HS-5 (cell line): ENCODE measurements at regions not wholly inside any gene's neighbourhood (a gene's known extent, or its start where the extent isn't known, plus 50 kb on each side); places are given as distances from the start of the nearest gene placed in this dataset.

ENCODE experiments used
- DNase-seq: peaks from one replicate; pipeline ENCODE4 v3.0.0-alpha.2; 2012; ENCODE audit warnings: low read depth

DNA sequence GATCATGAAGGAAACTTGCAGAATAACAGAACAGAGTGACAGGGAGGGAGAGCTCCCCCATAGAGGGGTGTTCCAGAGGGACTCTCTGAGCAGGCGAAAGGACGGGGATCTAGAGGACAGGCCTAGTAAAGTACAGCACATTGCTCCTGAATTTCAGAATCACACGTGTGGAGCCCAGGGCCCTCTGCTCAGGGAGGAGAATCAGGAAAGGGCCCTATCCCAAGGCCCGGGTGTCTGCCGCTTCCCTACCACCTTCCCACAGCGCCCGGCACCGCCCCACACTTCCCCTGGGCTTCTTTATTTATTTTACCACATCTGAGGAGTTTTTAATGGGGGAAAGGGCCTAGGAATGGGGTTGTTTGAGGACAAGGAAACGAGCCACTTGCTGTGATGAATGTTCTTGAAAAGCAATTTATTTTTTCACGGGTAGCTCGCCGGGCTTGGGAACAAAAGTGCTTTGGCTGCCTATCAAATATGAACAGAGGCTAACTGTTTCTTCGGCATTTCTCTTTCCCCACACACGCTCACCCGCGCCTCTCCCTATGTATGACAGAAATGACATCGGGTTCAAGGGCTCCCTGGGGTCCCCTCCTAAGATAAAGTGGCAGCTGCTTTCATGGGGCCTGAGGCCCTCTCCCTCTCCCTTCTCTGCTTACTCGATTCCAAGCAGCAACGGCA lies 79.3 kb upstream of the GLI2 start:
- DNase-seq: no peak

DNA sequence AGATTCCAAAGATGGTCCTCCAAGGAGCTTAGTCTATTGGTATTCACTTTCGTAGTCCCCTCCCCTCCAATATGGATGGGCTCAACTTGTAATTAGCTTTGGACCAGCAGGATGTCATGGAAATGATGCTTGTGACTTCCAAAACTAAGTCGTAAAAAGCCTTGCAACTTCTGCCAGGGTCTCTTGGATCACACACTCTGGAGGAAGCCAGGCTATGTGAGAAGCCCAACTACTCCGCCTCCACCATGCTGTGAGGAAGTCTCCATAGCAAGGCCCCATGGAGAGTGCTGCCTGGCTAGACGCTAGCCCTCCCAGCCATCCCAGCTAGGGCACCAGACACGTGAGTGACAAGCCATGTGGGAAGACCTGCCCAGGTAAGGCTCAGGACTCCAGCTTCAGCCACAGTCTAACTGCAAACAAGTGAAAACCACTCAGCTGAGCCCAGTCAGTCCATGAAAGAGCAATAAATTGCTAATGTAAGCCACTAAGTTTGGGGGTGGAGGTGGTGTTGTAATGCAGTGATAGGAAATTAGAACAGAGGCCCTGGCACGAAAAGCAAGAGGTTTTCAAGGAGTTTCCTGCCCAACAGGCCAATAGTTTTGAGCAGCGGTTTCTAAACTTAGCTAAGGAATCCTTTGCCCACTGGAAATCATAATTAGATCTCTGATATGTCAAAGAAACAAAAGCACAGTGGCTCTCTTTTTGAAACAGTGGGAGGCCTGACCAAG lies 77.5 kb upstream of the GLI2 start:
- no peak for DNase-seq

DNA sequence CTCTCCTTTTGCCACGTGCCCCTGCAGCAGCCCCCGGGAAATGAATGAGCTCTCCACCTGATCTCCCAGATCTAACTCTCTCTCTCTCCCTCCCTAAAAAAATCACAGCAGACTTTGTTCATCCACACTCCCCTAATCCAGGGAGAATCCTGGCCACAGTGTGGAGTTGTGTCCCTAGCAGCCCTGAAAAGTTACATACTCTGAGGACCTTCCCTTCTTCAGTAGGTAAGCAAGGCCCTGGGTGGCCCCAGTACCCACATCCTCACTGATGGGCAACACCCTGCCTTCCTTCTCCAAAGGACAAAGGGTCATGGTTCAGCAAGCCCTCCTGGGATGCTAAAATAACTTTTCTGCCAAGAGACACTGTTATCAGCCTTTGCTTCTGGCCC lies 76.9 kb upstream of the GLI2 start:
- no peak for DNase-seq

DNA sequence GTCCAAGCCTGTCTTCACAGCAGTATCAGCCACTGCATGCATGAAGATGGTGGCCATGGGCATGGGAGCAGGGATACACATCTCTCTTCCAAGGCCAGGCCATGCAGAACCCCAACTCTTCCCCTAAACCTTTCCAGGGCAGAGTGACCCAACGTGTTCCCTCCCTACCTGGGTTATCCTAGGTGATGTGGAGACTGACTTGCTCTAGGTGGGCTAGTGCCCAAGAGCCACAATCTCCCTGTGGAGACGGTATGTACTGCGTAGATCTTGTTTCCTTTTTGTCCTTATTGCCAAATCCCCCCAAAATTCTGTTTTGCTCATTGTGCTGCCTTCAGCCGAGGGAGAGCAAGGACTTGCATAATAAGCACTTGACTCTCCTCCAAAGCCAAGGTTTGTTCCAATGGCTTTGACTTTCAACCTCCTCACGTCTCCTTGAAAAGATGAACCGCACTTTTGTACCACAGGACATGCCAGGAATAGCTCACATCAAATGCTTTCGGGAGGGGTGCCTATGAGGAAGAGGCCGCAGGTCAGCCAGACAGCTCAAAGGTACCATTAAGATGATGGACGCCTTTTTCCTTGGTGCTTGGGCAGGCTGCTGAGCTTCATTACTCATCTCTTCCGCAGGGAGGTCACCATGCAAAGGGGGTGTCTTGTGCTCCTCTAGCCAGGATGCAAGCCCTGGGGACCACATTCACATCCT lies 76.2 kb upstream of the GLI2 start:
- no peak for DNase-seq

DNA sequence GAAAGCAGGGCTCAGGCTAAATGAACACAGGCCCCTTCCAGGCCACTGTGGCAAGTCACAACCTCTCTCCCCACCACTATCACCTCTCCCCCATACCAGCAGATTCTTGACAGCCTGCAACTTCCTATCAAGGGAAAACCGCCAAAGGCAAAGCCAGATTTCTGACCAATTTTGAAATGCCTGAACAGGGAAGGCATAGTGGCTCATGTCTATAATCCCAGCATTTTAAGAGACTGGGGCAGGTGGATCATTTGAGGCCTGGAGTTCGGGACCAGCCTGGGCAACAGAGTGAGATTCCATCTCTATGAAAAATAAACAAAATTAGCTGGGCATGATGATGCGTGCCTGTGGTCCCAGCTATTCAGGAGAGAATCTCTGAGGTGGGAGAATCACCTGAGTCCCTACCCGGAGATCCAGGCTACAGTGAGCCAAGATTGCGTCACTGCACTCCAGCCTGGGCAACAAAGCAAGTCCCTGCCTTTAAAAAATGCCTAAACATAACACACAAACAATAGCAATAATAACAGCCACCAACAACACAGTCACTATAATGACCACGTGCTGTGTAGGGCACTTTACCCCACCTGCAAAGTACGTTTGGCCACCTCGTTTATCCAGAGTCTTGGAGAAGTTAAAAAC lies 75.5 kb upstream of the GLI2 start:
- DNase-seq: no peak

DNA sequence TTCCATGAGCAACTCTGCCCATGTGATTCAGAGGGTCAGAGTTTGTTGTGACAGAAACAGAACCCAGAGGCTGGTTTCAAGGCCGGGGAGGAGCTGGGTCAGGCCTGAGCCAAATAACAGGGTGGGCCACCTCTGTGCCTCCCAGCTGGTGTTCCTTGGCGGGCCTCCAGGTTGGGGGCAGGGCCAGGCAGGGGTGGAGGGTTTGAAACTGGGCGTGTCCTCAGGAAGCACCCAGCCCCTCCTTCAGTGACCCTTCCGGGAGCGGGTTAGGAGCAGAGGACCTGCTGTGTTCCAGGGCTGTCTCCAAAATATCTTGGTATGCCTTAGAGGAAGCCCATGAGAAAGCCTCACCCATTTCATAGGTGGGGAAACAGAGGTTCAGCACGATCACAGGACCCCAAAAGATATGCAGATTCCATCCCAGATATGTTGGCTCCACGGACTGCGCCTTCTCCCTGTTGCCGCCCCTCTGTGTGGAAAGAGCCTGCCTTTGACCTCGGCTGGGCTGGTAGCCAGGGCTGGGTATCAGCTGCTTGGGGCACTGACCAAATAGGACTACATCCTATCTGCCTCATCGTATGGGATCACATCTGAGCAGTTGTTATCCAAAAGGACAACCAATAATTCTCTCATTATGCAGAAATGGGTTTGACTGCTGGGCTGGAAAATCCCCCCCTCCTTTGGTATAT lies 74.8 kb upstream of the GLI2 start:
- DNase-seq: no peak

DNA sequence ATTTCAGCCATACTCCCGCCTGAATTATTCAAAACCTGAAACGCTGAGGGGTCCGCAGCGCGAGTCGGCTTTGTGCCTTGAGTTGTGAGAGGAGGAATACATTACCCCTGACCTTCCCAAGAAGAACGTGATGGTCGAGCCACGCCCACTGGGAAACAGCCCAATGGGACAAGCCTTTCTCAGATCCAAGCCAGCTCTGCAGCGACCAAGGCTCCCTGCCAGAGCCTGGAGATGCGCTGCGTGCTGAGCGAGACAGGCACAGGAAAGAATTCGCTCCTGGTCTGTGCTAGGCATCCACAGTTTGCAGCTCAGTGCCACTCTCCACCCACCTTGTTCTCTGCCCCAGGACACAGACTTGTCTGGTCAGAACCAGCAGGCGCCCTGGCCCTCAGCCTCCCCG lies 74.1 kb upstream of the GLI2 start:
- DNase-seq: no peak

DNA sequence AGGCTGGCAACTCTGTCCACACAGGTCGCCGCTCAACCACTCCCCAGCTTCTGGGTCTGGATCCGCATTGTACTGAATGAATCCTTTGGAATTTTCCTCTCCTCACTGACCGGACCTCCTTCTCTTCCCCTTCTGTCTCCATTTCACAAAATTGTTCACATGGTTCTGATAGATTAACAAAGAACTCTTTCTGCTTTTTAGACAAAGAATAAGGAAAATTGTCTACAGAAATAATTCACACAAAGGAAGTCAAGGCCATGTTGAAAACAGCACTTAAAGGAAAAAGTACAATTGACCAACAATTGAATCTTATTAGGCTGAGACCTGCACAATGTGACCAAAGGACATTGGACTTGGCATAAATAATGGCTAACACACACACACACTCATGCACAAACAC lies 73.6 kb upstream of the GLI2 start:
- DNase-seq: no peak

DNA sequence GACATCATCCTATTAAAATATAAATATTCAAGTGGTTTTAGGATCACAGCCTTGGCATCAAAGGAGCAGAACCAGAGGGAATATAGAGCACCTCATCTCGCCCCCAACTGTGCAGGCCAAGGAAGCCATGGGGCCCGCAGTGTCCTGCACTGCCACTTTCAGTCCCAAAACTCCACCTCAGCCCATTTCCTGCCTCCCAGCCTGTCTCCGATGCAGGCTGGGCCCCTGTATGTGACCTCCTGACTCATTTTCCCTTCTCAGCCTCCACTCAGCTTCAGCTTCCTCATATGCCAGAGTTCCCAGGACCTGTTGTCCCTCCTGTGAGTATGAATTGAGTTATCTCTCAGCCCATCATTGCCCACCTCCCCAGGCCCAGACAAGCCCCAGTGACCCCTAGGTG lies 72.9 kb upstream of the GLI2 start:
- no peak for DNase-seq

DNA sequence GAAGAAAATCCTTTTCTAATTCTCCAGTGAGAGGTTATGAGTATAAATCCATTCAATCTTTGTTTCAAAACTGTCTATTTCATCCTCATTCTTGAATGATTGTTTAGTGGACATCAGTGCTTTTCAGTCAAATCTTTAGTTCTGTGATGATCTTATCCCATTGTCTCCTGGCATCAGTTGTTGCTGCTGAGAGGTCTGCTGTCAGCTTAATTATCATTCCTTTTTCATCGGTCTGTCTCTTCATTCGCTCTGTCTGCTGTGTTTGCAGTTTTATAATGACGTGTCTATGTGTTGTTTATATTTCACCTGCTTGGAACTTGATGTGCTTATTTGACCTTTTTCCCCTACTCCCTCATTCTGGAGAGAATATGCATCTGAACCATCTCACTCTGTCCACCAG lies 69.2 kb upstream of the GLI2 start:
- DNase-seq: no peak

DNA sequence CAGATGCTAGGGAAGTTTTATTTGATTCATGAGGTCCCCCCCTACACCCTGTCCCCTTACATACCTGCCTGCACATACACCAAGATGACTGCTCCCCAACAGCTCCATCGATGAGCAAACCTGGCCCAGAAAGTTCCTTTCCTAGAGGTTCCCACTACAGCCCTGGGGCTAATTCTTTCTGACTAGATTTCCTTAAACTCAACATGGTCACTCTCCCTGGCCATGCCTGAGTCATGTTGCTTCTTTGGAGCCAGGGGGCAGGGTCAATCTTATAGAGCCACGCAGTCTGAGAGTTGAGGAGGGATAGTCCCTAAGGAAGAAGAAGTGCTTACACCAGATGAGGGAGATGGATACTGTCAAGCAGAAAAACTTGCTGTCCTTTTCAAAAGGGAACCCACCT lies 67.7 kb upstream of the GLI2 start:
- no peak for DNase-seq

DNA sequence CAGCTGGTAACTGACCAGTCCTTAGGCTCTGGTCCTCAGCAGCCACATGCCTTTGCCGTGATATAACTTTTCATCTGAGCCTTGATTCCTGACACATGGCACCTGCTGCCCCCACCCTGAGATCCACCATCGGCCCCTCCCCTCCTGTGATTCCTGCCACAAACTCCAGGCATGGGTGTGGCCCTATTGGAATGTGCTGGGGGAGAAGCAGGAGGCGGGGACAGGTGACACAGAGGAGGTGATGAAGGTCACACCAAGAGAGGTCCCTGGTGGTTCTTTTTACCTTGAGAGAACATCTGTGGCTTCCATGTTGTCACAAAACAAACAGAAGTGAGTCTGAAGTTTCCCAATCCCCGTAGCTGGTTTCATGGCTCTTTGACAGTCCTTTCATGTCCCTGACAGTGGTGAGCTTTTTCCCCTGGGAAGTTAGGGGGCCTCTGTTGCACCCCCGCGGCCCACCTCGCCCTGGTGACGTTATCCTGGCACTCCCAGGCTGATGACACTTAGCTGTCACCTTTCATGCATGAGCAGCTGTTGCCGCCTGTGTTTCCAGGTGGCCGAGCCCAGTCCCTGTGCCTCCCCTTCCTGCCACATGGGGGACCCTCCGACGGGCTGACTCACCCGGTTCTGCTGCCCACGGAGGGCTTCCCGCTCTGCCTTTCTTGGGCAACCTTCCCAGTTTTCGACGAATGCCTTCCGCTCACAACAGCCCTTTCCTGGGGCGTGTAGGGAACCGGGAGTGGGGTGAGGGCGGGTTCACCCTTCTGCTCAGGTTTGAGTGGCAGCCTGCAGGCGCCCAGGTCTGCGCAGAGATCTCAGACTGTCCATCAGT lies 66.3 kb upstream of the GLI2 start:
- no peak for DNase-seq

DNA sequence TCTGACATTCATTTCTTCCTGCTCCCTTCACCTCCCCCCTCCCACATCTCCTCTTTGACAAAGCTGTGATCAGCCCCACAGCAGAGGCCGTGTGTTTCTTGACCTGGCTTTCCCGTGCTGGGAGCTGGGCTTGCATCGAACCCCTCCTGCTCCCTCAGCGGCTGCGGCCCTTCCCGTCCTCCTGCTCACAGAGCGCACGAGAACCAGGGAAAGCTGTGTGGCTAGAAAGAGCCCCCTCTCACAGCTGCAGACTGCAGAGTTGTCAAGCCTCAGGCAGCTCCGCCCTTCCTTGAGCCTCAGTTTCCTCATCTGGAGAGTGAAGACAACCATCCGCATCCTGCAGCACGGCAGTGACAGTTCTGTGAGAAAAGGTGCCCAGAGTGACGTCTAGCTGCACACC lies 65.7 kb upstream of the GLI2 start:
- DNase-seq: no peak

DNA sequence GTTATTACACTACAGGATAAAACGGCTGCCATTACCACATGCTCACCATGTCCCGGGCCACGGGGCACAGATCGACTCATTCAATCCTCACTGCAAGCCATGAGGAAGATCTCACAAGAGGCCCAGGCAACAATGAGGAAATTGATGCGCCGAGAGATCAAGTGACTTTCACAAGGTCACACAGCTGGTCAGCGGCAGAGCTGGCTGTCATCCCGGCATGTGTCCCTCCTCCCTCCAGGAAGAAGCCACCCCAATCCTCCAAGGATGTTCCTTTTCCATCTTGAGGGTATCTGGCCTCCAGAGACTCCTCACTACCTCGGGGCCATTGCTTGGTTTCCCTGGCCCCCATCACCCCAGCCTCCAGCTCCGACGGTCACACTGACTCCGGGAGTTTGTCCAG lies 65.3 kb upstream of the GLI2 start:
- no peak for DNase-seq

DNA sequence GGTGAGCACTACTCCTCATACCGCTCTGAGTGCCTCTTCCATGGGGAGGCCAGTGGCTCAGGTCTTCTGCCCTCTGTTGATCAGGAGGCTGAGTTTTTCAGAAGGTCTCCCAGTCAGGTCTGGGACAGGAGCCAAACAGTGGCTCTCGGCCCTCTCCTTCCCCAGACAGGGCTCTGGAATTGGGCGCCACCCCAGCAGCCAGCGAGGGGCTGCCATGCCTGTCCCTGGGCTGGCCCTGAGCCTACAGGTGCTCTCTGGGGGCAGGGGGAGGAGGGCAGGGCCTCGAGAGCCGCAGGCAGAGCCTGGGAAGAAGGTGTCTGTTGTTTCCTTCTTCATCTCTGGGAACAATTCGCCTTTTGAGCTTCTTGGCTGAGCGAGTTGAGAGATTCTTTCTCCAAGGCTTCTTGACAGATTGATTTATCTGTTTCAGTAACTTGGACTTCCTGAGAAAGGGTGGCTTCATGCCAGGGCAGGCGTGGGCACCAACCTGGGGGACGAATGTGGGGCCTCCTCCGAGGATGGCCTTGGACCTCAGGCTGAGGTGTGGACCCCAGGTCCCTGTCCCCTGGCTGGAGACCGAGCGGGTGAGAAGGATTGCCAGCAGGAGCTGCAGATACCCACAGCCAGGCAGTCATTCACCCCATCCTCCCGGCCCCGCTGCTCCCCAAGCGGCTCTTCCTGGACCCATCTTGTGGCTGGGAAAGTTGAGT lies 64.7 kb upstream of the GLI2 start:
- DNase-seq: no peak

DNA sequence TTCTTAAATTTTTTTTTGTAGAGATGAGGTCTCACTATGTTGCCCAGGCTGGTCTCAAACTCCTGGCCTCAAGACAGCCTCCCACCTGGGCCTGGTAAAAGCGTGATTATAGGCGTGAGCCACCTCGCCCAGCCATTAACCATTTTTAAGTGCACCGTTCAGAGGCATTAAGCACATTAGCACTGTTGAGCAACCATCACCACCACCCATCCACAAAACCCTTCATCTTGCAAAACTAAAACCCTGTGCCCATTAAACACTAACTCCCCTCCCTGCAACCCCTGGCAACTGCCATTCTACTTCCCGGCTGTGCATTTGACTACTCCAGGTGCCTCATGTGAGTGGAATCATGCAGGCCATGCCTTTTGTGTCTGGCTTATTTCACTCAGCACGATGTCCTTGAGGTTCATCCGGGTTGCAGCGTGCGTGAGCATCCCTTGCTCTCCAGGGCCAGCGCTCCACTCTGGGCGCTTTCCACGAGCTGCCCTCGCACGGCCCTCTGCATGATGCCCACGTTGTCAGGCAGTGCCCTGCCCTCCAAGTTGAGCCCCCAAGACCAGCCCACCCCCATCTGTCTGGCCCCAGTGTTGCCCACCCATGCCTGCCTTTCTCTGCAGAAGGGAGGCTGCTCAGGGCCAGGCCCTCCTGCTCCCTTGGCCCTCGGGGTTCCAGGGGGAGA lies 63.0 kb upstream of the GLI2 start:
- no peak for DNase-seq

DNA sequence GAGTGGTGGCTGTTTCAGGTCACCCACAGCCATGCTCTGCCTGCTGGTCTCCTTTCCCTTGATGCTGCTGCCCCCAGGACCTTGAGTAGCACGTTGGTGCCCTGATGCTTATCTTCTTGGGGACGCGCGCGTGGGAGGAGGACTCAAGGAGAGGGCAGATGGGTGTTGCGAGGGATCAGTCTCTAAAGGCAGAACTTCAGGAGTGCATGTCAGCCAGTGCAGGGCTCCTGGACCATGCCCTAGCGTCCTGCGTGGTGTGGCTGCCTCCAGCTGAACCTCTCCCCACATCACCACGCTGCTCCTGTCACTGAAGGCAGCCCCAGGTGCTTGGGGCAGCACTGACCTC lies 62.5 kb upstream of the GLI2 start:
- no peak for DNase-seq

DNA sequence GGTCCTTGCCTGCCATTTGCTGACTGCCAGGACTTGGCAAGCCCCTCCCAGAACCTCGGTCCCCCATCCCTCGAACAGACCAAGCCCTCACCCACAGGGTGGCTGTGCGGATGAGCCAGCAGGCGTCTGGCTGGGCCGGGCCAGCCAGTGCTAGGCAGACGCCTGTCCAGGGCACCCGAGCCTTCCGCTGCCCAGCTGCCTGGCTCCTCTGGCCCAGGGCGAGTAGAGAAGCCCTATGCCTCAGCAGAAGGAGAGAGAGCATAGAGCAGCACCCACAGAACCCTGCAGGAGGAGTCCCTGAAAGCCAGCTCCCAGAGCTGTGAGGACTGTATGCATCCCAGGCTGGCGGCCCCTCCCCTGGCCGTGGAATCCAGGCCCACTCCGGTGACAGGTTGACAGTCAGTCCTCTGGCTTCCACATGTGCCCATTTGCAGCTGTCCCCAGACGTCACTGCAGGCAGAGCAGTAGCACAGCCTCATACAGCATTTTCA lies 62.1 kb upstream of the GLI2 start:
- no peak for DNase-seq

DNA sequence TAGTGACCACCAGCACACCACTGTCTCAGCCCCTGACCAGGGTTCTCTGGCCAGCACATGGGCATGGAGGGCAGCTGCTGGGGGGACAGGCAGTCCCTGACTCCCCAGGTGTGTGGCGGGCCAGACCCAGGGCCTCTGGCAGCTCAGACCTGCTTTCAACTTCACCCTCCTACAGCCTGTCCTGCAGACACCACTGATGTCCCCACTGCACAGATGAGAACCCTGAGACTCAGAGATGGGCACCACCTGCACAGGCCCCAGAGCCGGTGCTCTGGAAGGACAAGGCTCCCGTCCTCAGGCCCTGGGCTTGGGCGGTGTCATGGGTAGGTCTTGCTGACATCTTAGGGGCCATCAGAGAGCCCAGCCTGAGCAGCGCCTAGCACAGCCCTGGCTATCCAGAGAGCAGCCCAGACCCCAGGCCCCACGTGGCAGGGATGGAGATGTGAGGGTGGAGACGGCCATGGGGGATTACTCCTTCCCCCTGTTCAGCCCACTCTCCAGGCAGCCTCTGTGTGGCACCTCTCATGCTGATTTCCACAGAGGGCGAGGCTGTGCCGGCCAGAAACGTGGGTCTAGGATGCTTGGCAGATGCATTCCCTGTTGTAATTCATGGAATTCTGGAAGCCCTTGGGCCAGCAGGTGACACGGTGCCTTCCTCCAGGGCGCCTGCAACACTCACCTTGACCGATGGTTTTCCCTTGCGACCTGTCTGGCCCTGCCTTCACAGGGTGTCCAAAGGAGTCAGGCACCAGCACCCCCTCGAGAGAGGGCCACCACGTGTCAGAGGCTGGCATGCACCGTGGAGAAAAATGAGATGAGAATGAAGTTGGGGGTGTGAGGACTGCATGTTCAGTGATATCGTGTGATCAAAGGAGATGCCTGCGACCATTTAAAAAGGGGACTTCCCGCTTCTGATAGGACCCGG lies 61.2 kb upstream of the GLI2 start:
- DNase-seq: no peak
